Prostate gland (tissue), 2 donors: ENCODE measurements at regions not wholly inside any gene's neighbourhood (a gene's known extent, or its start where the extent isn't known, plus 50 kb on each side); places are given as distances from the start of the nearest gene placed in this dataset.
"Not testable (repeated sequence)": the region's sequence is repeated elsewhere in the genome, so short reads cannot be mapped to it uniquely, and the experiment has no call there.

Experiments used
- DNase-seq: peaks from one replicate; pipeline ENCODE4 v3.0.0-alpha.2; 2019; ENCODE audit warnings: low spot score
- H3K27ac ChIP-seq, 2 donors: fragments of 200-600 bp; sonication (generic); 2 replicates each; pipeline ENCODE4 v1.5.1; 2017 to 2019
- H3K27me3 ChIP-seq: fragments of 200-600 bp; sonication (generic); replicated peaks from 2 replicates; pipeline ENCODE4 v1.5.1; 2019; ENCODE audit not compliant: insufficient read depth
- H3K36me3 ChIP-seq, 2 donors: fragments of 200-600 bp; sonication (generic); 1 replicate in 1 of 2; 2 replicates in 1 of 2; pipeline versions ENCODE4 v1.5.1 to v1.8.1; 2017 to 2019
- H3K4me1 ChIP-seq: fragments of 200-600 bp; sonication (generic); replicated peaks from 2 replicates; pipeline ENCODE4 v1.5.1; 2019
- H3K4me3 ChIP-seq, 2 donors: fragments of 200-600 bp; sonication (generic); 2 replicates each; pipeline ENCODE4 v1.5.1; 2017 to 2019
- H3K9me3 ChIP-seq: fragments of 200-600 bp; sonication (generic); 2 replicates; pipeline ENCODE4 v1.5.1; 2017
- POLR2A ChIP-seq: fragments of 450-650 bp; IDR thresholded peaks from one replicate; pipeline ENCODE4 v1.6.1; 2016; ENCODE audit warnings: antibody characterized with exemption, mild to moderate bottlenecking
- POLR2AphosphoS5 ChIP-seq: sonication (generic); formaldehyde crosslinking; IDR thresholded peaks from one replicate; pipeline ENCODE4 v1.6.1; 2017; ENCODE audit warnings: antibody characterized with exemption
- WGBS: methylation state at CpG from one replicate; pipeline ENCODE4 v1.1.5; 2018; 5-methylcytosine and 5-hydroxymethylcytosine counted together
- intact Hi-C: fragments of 100-400 bp; cut with DNase I; formaldehyde crosslinking; loops from one replicate; pipeline ENCODE4 v1.14.2; 2022
- TF ChIP-seq, protein P1 (sequence below), 4 experiments: fragments of 200-600 bp in 2 of 4; fragments of 450-650 bp in 2 of 4; sonication (generic) in 2 of 4; IDR thresholded peaks; 1 replicate in 3 of 4; 2 replicates in 1 of 4; pipeline ENCODE4 v1.5.1; 2016 to 2019; ENCODE audit warnings: antibody characterized with exemption in 4 of 4, mild to moderate bottlenecking in 2 of 4, moderate library complexity in 2 of 4

DNA sequence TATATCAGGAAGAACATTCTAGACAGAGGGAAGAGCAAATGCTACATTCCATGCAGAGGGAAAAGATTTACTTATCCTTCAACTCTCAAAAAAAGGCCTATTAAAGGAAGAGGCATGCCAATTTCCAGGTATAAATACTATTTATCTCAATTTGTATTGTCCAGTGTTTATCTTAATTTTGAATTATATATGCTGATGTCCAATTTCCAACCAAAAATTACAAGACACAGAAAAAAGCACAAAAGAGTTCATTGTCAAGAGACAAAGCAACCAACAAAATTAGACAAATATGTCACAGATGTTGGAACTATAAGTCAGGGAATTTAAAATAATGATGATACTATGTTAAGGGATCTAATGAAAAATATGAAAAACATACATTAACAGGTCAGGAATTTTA lies 286.6 kb upstream of the SFSWAP start:
- Histone ChIP-seq H3K9me3 (no peaks in the 10 kb centered on the region), H3K4me1 (no peaks in the 10 kb centered on the region), H3K27ac (no peak overlapping the region), H3K4me3 (no peak overlapping the region), H3K36me3 (no peaks in the 10 kb centered on the region), H3K27me3 (no peaks in the 10 kb centered on the region)
- intact Hi-C loops = no loop called here
- DNase-seq = no peak
- TF ChIP-seq, protein P1, sequence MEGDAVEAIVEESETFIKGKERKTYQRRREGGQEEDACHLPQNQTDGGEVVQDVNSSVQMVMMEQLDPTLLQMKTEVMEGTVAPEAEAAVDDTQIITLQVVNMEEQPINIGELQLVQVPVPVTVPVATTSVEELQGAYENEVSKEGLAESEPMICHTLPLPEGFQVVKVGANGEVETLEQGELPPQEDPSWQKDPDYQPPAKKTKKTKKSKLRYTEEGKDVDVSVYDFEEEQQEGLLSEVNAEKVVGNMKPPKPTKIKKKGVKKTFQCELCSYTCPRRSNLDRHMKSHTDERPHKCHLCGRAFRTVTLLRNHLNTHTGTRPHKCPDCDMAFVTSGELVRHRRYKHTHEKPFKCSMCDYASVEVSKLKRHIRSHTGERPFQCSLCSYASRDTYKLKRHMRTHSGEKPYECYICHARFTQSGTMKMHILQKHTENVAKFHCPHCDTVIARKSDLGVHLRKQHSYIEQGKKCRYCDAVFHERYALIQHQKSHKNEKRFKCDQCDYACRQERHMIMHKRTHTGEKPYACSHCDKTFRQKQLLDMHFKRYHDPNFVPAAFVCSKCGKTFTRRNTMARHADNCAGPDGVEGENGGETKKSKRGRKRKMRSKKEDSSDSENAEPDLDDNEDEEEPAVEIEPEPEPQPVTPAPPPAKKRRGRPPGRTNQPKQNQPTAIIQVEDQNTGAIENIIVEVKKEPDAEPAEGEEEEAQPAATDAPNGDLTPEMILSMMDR (IDR thresholded peaks at IDR 0.05) = no peak
- no peak for TF ChIP-seq POLR2A
- no peak for TF ChIP-seq POLR2AphosphoS5

DNA sequence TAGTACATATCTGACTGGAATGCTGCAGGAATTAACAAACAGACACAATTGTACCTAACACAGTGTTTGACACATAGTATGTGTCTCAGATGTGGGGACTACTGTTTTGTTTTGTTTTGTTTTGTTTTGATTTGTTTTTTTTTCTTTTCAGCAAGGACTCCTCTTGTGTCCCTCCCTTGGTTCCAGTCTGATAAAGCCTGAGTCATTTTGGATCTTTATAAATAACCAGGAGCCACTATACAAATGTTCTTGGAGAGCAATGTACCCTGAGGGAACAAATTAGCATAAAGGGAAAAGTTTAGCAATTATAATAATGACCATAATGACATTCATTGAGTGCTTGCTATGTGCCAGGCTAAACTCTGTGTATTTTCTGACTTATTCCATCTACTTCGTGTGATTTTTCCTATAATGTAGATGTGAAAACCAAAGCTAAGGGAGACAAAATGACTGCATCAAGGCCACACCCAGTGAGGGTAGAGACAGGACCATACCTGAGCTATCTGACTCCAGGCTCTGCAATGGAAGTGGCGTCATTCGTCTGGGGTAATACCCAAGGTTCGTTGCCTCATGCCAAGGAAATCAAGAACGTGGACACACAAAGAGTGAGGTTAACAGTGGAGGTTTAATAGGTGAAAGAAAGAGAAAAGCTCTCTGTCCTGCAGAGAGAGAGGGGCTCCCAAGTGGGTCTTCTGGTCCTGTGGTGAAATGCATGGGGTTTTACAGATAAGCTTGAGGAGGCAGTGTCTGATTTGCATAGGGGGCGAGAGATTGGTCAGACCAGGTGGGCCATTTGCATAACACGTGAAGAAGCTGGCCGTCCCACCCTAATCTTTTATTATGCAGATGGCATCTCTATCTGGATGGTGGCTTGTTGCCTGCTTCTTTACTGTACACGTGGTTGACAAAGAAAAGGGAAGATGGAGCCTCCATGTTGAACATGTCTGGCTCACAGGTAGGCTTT lies 285.5 kb upstream of the SFSWAP start:
- Histone ChIP-seq H3K27ac (no peak overlapping the region), H3K36me3 (no peaks in the 10 kb centered on the region), H3K9me3 (no peaks in the 10 kb centered on the region), H3K27me3 (no peaks in the 10 kb centered on the region), H3K4me3 (no peak overlapping the region), H3K4me1 (no peaks in the 10 kb centered on the region)
- no peak for DNase-seq
- no peak for TF ChIP-seq POLR2AphosphoS5
- no peak for TF ChIP-seq POLR2A
- TF ChIP-seq, protein P1 (IDR thresholded peaks at IDR 0.05) = no peak
- intact Hi-C loops = no loop called here
- WGBS = 82% methylated on average over 9 of the region's 9 CpGs

DNA sequence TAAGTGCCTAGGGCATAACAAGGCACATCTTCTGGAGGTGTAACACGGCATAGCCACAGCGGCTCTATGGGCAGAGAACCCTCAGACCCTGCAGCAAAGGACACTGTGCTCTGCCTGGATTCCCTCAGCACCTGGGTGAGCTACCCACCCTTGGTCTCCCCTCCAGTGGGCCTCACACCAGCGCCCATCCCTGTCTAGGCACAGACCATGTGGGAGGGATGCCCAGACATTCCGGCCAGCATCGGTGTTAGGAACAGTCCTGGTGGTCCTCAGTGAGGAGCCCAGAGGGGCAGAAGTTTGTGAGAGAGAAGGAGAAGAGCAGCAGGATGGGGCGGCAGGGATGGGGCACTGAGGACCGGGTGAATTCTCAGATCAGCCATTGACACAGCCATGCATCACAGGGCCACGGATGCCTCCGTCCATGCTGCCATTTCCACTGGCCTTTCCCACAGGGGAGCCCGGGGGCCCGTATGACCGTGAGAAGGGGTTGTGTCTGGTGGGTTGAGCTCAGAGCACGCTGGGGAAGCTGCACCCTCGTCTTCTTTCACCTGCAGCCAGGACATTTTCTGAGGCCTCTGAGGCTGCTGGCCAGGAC lies 282.7 kb upstream of the SFSWAP start:
- Histone ChIP-seq H3K27me3 (peaks cover 5% of the 10 kb centered on the region), H3K4me3 (no peak overlapping the region), H3K27ac (no peak overlapping the region), H3K4me1 (no peaks in the 10 kb centered on the region), H3K36me3 (no peaks in the 10 kb centered on the region), H3K9me3 (no peaks in the 10 kb centered on the region)
- intact Hi-C loops = no loop called here
- WGBS = 73% methylated on average over 14 of the region's 14 CpGs
- DNase-seq = no peak
- TF ChIP-seq POLR2A (no peak), POLR2AphosphoS5 (no peak)
- TF ChIP-seq, protein P1 (IDR thresholded peaks at IDR 0.05) = no peak

DNA sequence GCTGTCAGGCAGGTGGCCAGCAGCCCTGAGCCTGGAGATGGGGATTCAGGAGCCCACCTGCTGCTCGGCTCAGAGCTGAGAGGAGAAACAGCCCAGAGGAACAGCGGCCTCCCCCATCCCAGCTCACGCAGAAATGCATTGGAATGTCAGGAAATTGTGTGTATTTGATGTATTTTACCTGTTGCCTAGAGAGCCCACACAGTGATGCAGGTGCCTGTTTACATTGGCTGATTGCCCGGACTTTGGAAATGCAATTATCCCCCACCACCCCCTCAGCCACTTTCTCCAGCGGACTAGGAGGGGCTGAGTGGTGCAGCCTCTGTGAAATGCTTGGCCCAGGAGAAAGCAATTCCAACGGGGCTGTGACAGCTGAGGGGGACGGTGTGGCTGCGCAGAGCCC lies 281.7 kb upstream of the SFSWAP start:
- WGBS = 0% methylated on average over 2 of the region's 8 CpGs
- H3K36me3 ChIP-seq, intact Hi-C loops, H3K27me3 ChIP-seq, DNase-seq, H3K27ac ChIP-seq, H3K9me3 ChIP-seq, H3K4me3 ChIP-seq, H3K4me1 ChIP-seq: not testable (repeated sequence)

DNA sequence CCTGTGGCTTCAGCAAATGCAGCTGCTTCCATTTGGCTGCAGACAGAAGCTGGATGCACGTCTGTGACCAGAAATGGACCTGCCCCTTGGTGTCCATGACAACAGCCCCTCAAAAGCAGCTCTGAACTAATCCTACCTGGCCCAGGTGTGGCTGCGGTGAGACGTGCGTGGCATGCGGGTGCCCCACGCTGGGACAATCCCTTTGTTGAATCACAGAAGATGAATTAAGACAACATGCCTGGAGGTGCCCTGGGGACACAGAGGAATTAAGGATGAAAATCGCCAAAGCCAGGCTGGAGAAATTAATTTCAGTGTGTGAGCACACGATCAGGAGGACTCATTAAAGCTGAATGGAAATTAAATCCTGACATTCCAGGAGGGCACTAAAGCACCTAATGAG lies 281.2 kb upstream of the SFSWAP start:
- intact Hi-C loops, DNase-seq, H3K27me3 ChIP-seq, H3K4me3 ChIP-seq, H3K9me3 ChIP-seq, H3K27ac ChIP-seq, H3K4me1 ChIP-seq, H3K36me3 ChIP-seq: not testable (repeated sequence)
- 27% methylated on average over 7 of the region's 8 CpGs for WGBS
